NCI-H82 (cell line): ENCODE measurements at regions not wholly inside any gene's neighbourhood (a gene's known extent, or its start where the extent isn't known, plus 50 kb on each side); places are given as distances from the start of the nearest gene placed in this dataset.

Experiments
- DNase-seq: peaks from one replicate; lab custom pipeline; 2025; lab: John Stamatoyannopoulos, UW

- no peak for DNase-seq
Observed at GRCh38 chr14:47857646-47858045, 182.2 kb upstream of the MDGA2 start.

GRCh38 chr14:47852278-47852677 is 176.9 kb upstream of the MDGA2 start:
- DNase-seq, result no peak

GRCh38 chr14:47846008-47846407 is 170.6 kb upstream of the MDGA2 start:
- DNase-seq, result no peak

- no peak for DNase-seq
Observed at GRCh38 chr14:47843236-47843635, 167.8 kb upstream of the MDGA2 start.

GRCh38 chr14:47833011-47833410 is 157.6 kb upstream of the MDGA2 start:
- DNase-seq, result no peak

GRCh38 chr14:47826809-47827208 is 151.4 kb upstream of the MDGA2 start:
- peak; percentile 6 for DNase-seq

GRCh38 chr14:47822326-47822725 is 146.9 kb upstream of the MDGA2 start:
- DNase-seq, result no peak

GRCh38 chr14:47821135-47821534 is 145.7 kb upstream of the MDGA2 start:
- no peak for DNase-seq

GRCh38 chr14:47790477-47790876 is 115.1 kb upstream of the MDGA2 start:
- DNase-seq, result no peak

- peak; percentile 33 for DNase-seq
Observed at GRCh38 chr14:47785058-47785457, 109.7 kb upstream of the MDGA2 start.

- DNase-seq, result no peak
Observed at GRCh38 chr14:47778631-47779030, 103.2 kb upstream of the MDGA2 start.

GRCh38 chr14:47772652-47773051 is 97.2 kb upstream of the MDGA2 start:
- no peak for DNase-seq

- DNase-seq, result no peak
Observed at GRCh38 chr14:47763188-47763854, 87.9 kb upstream of the MDGA2 start.

GRCh38 chr14:47746986-47747385 is 71.6 kb upstream of the MDGA2 start:
- DNase-seq, result no peak

- DNase-seq, result no peak
Observed at GRCh38 chr14:47744155-47744554, 68.8 kb upstream of the MDGA2 start.

- DNase-seq, result no peak
Observed at GRCh38 chr14:47739541-47739940, 64.1 kb upstream of the MDGA2 start.

- DNase-seq, result peak; percentile 18
Observed at GRCh38 chr14:47730296-47730695, 54.9 kb upstream of the MDGA2 start.
